SKM-1 treated with dmso at 0.1 percent for 144 hours (cell line): ENCODE measurements at regions not wholly inside any gene's neighbourhood (a gene's known extent, or its start where the extent isn't known, plus 50 kb on each side); places are given as distances from the start of the nearest gene placed in this dataset.

ENCODE experiments used
- DNase-seq: peaks from one replicate; lab custom pipeline; 2025; ENCODE audit not compliant: unreplicated experiment; lab: John Stamatoyannopoulos, UW

DNA sequence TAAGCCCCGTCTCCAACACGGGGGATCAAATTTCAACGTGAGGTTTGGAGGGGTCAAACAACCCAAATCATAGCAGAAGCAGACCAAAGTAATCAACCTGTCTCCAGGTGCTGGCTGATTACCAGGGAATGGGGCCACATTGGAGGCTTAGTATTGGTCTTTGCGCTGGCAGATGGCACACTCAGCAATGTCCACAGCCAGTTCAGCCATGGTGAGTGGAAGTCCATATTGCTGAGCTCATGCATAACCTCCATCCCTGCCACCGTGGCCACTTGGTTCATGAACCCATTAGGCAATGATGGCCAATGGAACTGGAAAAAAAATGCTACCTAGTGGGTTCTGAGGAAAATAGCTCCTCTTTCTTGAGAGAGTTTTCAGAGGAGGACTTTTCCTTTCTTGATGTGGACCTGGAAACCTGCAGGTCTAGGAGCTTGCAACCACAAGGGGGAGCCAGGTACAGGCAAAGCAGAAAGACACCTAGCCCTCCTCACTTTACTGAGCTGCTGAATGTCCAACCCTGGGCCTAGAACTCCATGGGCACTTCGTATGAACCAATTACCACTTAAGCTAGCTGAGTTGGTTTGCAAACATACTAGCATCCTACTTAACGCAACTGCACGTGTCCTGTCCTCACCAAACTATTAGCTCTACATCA lies 128.0 kb upstream of the GYPC start:
- DNase-seq = peak; percentile 43

DNA sequence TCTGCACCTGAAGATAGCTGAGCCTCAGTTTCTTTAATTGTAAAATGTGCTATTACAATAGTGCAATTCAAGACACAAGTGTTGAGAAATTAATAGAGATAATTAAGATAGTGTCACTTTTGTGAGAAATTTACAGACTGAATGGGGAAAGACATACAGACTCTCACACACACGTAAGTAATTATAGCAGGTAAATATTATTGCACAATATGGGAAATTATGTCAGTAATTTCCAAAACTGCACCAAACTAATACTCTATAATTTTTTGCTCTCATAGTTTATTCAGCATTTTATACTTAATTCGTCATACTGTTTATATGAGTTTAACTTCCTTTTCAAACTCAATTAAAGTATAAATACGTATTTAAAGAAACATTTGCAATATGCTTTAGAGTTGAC lies 124.9 kb upstream of the GYPC start:
- DNase-seq = no peak

DNA sequence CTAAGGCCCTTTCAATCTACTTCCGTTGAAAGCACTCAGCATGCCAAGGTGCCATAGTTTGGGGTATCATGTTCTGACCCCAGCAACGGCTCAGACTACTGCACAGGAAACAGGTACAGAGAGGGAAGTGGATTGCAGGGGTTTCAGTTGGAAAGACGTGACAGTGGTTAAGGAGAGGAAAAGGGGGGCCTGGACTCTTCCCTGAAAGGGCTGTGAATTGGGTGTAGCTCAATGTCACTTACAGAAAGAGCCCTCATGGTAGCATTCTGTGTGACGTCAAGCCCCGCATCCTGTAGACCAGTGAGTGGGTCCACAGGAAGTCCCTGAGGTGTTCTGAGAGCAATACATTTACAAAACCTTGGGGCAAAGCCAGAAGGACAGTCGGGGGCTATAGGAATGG lies 121.5 kb upstream of the GYPC start:
- DNase-seq = no peak

DNA sequence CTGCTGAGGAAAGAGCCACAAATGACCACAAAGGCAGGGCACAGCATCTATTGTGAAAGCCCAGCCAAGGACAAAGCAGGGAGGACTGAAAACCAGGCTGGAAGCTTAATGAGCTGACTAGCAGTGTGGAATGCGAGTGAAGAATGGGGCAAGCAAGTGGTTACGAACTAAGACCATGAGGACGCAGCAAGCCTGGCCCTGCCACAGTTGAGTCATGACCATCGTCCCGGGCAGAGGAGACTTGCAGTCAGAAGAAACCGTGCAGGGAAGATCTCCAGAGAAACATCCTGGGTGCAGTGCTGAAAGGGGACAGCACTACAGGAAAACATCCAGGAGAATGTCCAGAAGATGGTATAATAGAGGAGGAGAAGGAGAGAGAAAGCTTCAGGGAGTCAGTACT lies 120.5 kb upstream of the GYPC start:
- no peak for DNase-seq

DNA sequence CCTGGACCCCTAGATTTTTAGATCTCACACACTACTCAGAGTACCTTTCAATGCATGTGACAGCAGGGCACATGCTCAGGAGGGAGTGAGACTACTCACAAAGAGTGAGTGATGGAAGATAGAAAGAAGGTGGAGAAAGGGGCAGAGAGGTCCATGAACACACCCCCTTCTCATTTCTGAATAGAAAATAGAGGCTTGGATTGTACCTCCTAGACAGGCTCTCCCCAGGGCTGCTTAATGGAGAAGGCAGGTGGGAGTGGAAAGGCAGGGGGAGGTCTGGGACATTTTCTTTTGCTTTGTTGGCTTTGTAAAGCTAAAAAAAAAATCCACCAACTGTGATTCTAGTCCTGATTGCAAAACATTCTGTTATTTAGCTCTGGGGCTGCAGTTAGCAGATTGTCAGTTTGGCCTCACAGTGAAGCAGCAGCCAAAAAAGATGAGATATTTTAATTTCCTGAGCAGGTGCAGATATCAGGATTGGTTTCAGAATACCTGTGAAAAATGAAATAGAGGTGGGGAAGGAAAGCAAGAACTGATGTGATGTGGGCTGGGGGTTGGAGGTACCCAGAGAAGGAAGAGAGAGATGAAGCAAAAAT lies 119.3 kb upstream of the GYPC start:
- no peak for DNase-seq

DNA sequence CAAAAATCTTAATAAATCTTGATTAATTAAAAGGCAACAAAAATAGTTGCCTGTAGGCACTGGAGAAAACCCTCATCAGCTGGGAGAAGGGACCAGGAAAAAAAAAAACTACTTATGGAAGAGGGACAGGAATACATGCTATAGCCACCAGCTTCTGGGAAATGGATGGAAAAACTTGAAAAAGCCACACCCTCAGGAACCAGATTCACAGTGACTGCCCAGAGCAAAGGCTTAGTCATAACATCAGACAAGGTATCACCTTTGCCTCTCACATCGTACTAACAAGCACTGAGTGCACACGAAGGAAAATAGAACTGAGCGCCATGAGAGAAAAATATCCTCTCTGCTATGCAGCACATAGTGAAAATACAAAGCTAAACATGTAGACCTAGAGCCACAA lies 116.9 kb upstream of the GYPC start:
- no peak for DNase-seq

DNA sequence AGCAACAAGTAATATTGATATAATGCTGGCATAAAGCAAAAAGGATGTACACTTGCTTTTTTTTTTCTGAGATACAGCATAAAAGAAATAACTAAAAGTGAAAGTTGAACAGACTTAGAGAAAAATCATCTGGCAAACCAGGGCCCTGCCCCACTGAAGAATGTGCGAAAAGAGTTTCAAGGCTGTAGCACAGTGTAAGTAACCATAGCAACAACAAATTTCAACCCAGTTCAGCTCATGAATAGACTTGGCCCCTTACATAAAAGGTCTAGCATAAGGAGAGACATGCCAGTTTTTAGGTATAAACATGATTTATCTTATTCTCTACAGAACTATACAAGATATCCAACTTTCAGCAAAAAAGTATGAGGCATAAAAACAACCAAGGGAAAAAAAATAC lies 113.7 kb upstream of the GYPC start:
- DNase-seq = no peak

DNA sequence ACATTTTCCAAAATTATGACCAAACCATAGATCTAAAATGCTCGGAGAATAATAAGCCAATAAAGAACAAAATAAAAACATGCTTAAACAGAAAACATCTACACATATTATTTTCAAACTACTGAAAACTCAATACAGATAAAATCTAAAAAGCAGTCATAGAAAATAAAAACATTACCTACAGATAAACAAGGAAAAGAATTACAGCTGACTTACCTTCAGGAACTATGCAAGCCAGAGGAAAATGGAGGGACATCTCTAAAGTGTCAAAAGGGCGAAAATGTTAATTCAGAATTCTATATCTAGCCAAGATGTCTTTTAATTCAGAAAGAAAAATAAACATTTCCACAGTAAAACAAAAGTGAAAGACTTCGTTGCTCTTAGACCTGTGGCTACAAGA lies 112.9 kb upstream of the GYPC start:
- no peak for DNase-seq

DNA sequence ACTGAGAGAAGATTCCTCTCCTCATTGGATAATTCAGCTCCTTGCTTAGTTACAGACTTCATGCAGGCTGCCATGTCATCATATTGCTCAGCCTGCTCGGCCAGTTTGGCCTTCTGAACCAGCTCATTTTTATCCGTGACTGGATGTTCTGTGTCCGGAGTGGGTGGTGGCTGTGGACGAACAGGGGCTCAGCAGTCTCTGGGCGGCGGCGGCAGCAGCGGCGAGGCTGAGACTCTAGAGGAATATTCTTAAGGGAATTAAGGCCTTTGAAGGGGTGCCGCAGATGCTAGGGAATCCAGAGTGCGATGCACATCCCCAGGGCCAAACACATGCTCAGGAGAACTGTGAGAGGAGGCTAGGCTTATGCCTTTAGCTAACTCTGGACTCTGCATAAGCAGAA lies 97.9 kb upstream of the GYPC start:
- DNase-seq = no peak

DNA sequence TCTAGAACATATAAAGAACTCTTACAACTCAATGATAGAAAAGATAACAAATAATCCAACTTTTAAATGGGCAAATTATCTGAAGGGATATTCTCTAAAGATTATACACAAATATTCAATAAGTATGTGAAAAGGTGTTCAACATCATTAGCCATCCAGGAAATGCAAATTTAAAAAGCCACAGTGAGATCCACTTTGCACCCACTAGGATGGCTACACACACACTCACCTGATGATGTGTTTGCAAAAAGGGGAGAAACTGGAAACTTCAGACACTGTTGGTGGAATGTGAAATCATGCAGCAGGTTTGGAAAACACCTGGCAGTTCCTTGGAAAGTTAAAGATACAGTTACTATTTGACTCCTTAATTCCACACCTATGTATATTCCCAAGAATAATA lies 87.2 kb upstream of the GYPC start:
- DNase-seq = no peak

DNA sequence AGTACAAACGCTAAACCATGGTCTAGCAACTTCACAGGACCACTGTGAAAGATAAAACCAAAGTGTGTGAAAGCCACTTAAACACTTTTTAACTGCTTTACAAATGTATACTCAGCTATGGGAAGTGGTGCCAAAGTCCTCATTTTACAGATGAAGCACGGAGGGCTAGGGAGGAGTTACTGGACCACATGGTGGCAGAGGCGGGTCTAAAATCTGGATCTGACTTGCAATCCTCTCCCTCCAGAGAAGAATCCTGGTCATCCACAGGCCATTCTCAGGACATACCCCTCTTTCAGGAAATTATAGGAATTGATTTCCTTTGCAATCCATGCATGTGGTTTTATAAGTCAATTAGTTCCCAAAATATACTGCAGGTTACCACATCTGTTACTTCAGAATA lies 84.6 kb upstream of the GYPC start:
- DNase-seq = no peak

DNA sequence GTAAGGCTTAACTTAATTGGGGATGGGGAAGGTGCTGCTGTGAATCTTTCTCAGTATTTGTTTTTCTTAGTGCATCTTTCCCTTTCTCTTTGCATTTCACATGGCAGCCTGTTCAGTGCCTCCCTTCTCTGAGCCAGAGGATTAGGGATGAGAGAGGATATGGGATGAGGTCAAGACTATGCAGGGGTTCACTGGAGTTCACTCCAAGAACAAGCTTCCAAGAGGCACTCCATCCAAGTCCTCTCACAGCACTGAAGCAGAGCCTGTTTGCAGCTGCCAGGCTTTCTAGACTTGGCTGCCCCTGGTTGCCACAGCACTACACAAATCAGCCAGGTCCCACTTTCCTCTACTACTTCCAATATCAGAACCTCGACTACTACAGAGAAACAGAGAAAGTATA lies 80.3 kb upstream of the GYPC start:
- no peak for DNase-seq

DNA sequence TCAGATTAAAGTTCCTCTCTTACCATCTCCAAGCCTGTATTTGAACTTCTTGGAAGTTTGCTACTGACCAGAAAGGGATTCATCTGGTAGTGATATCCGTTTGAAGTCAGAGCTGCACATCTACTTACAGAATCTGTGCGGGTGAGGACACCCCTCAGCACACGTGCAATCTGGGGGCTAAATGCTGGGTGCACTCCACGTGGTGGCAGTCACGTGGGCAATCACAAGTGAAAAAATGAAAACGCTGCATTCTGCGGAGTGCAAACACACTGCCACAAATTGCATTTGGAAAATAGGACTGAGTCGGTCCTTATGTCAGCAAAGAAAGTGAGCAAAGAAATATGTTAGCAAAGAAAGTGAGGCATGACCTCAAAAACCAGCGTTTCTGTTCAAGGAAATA lies 76.1 kb upstream of the GYPC start:
- no peak for DNase-seq

DNA sequence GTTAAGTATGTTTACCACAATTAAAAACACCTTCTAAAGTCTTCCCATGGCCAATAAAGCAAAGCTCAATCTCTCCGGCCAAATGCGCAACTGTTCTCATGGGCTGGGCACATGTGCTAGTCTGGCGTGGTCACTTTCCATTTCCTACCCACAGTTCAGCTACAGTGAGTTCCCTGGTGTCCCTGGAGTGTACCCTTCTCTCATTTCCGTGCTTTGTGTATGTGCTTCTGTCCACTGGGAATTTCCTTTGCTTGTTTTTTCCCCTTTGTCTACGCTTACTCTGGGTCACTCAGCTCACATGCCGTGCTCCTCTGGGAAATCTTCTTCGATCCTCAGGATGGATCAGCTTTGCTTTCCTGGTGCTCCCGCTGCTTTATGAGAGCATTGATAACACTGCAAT lies 69.6 kb upstream of the GYPC start:
- DNase-seq = no peak

DNA sequence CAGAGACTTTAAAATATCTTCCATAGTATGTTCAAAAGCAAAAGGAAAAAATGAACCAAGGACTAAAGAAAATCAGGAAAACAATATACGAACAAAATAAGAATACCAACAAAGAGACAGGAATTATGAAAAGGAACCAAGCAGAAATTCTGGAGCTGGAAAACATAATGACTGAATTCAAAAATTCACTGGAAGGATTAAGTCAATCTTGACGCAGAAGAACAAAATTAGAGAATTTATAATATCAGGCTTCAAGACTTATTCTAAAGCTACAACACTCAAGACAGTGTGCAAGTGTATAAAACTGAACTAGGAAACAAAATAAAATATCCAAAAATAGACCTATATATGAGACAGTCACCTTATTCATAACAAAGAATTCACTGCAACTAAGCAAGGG lies 56.9 kb upstream of the GYPC start:
- no peak for DNase-seq

DNA sequence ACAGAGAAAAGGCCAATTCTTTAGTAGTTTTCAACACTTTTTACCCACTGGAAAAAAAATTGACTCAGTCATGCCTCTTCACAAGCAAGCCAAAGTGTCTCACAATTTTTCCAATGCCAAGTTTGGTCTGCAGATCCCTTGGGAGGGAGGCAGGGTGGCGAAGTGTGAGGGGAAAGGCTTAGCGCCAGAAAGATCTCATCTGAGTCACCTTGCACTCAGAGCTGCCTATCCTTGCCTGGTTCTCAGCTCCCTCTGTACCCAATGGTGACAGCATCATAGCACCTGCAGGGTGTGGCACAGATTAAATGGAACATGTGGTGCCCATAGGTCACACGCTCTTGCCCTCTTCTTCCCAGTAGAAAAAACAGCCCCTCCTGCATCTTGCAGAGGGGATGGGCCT lies 55.2 kb upstream of the GYPC start:
- no peak for DNase-seq

DNA sequence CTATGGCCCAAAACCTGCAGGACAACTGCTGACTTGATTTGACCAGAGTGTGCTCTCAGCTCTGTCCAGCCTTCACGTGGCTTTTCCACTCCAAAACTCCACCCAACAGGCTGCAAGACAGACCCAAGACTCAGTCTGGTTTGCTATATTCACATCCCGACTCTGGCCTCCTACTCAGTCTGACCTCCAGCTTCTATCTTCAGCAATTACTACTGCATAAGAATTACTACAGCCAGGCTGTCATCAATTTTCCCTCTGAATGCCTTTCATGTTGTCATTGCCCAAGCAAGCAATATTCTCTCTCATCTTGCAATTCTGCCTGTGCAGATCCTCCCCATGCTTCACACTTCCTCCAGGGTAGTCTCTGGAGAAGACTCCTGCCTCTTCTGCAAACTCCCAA lies 53.6 kb upstream of the GYPC start:
- DNase-seq = no peak
